Activated CD8-positive, alpha-beta T cell treated with anti-CD3 and anti-CD28 coated beads for 36 hours (primary cell): ENCODE measurements at regions not wholly inside any gene's neighbourhood (a gene's known extent, or its start where the extent isn't known, plus 50 kb on each side); places are given as distances from the start of the nearest gene placed in this dataset.

Source experiments
- ATAC-seq: fragments of 200-7000 bp; cut with Tn5 transposase; one replicate; pipeline ENCODE4 v1.10.0; 2021; ENCODE audit warnings: mild to moderate bottlenecking, moderate library complexity
- CTCF ChIA-PET: fragments of 350-600 bp; sonication (Branson Sonifier 250); formaldehyde crosslinking; loops from one replicate; lab custom pipeline; 2021; ENCODE audit warnings: antibody characterized with exemption; lab: Charles Lee
- POLR2A ChIA-PET: fragments of 350-600 bp; sonication (Branson Sonifier 250); formaldehyde crosslinking; loops from one replicate; lab custom pipeline; 2021; ENCODE audit warnings: antibody characterized with exemption; lab: Charles Lee
- DNase-seq: peaks from one replicate; pipeline ENCODE4 v3.0.0-alpha.2; 2020
- H3K27ac Mint-ChIP-seq: one replicate; pipeline ENCODE4 v1.8.0; 2021; ENCODE audit warnings: mild to moderate bottlenecking, mixed read lengths
- H3K27me3 Mint-ChIP-seq: one replicate; pipeline ENCODE4 v1.8.0; 2021; ENCODE audit warnings: mixed read lengths
- H3K36me3 Mint-ChIP-seq: one replicate; pipeline ENCODE4 v1.8.0; 2021; ENCODE audit warnings: low read depth, mixed read lengths
- H3K4me1 Mint-ChIP-seq: one replicate; pipeline ENCODE4 v1.8.0; 2021; ENCODE audit warnings: low read depth, mixed read lengths
- H3K4me3 Mint-ChIP-seq: one replicate; pipeline ENCODE4 v1.8.0; 2021; ENCODE audit warnings: mild to moderate bottlenecking, moderate library complexity, mixed read lengths
- H3K9me3 Mint-ChIP-seq: one replicate; pipeline ENCODE4 v1.8.0; 2021; ENCODE audit warnings: mixed read lengths
- CTCF ChIP-seq: fragments of 200-600 bp; IDR thresholded peaks from one replicate; pipeline ENCODE4 v1.8.0; 2022; ENCODE audit warnings: antibody characterized with exemption, mild to moderate bottlenecking
- intact Hi-C: fragments of 100-400 bp; cut with micrococcal nuclease; formaldehyde crosslinking; loops from one replicate; pipeline ENCODE4 v1.10.0; 2022

DNA sequence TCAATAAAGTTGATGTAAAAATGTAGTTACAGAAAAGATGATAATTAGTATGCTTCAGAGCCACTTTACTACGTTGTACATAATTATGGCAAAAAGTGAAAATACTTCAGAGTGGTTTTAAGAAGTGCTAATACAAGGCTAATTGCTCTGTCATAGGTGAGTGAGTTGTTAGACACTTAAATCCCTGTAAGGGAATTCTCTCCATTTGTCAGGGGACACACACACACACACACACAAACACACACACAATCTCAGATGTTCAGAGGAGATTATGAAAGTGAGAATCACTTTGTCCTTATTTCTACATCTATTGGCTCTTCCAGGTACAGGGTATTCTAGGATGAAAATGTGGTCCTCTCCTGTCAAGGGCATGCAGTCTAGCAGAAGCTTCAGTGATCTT, 208.3 kb upstream of the PELI2 start:
- CTCF ChIA-PET, result no interaction called here
- Mint-ChIP-seq H3K4me1 (no peaks in the 10 kb centered on the region), H3K27me3 (peaks cover 4% of the 10 kb centered on the region), H3K27ac (no peak overlapping the region), H3K36me3 (no peaks in the 10 kb centered on the region), H3K9me3 (no peaks in the 10 kb centered on the region), H3K4me3 (no peak overlapping the region)
- POLR2A ChIA-PET, result no interaction called here
- DNase-seq, result no peak
- intact Hi-C loops, result no loop called here
- no peak for TF ChIP-seq CTCF
- ATAC-seq, result no peak

DNA sequence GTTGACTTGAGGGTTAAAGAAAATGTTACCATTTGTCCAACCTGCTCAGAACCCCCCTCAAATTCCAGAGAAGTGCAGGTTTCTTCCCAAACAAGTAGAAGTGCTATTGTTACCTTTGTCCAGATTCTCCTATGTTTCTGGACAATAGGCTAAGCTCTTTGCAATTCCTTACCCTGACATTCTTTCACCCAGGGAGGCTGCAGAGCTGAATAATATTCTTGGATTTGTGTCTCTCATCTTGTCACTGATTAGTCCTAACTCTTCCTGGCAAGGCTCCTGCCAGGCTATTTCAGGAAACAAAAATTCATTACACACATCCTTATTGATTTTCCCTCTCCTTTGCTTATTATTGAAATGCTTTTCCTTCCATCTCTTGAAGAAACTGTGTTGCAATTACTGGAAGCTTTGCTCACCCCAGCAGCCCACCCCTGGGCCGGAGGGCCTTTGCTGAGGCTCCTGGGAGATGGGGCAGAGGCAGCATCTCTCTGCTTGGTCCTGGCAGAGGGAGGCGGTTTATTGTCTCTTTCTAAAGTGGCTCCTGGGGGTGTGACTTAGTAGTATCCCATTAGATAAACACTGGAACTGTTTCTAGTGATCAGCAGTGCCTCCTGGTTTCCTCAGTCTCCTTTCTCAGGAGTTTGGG, 207.5 kb upstream of the PELI2 start:
- peaks cover 6% of the 10 kb centered on the region for H3K27me3 Mint-ChIP-seq
- POLR2A ChIA-PET, result no interaction called here
- intact Hi-C loops, result no loop called here
- H3K27ac Mint-ChIP-seq, result no peak overlapping the region
- CTCF ChIA-PET, result no interaction called here
- no peak for TF ChIP-seq CTCF
- H3K9me3 Mint-ChIP-seq, result no peaks in the 10 kb centered on the region
- no peaks in the 10 kb centered on the region for H3K4me1 Mint-ChIP-seq
- no peaks in the 10 kb centered on the region for H3K36me3 Mint-ChIP-seq
- no peak for ATAC-seq
- DNase-seq, result no peak
- H3K4me3 Mint-ChIP-seq, result no peak overlapping the region

- H3K4me3 Mint-ChIP-seq, result no peak overlapping the region
- intact Hi-C loops, result no loop called here
- DNase-seq (no peak), ATAC-seq (no peak)
- H3K9me3 Mint-ChIP-seq, result peaks cover 4% of the 10 kb centered on the region
- CTCF ChIA-PET, result no interaction called here
- POLR2A ChIA-PET, result no interaction called here
- no peaks in the 10 kb centered on the region for H3K4me1 Mint-ChIP-seq
- peaks cover 13% of the 10 kb centered on the region for H3K27me3 Mint-ChIP-seq
- no peak overlapping the region for H3K27ac Mint-ChIP-seq
- H3K36me3 Mint-ChIP-seq, result no peaks in the 10 kb centered on the region
- no peak for TF ChIP-seq CTCF
Measured at GRCh38 chr14:55911776-55912175, 206.4 kb upstream of the PELI2 start.

DNA sequence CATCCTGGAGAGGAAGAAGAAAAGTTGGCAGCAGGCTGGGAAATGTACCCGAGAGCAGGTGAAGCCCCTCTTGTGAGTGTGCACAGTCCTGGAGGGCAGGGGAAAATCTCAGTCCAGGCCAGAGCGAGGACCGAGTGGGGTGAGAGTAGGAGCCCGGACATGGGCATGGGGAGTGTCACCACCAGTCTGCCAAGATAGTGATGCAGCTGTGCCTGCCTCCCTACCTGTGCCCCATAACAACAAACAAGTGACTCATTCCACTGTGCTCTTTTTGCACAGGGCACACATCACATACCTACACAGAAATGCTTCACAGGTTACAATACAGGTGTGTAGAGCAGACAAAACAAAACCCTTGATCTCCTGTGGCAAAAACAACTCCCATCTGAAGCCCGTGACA, 205.9 kb upstream of the PELI2 start:
- Mint-ChIP-seq H3K9me3 (peaks cover 4% of the 10 kb centered on the region), H3K4me1 (no peaks in the 10 kb centered on the region), H3K27me3 (peaks cover 16% of the 10 kb centered on the region), H3K27ac (no peak overlapping the region), H3K4me3 (no peak overlapping the region), H3K36me3 (no peaks in the 10 kb centered on the region)
- ATAC-seq (no peak), DNase-seq (no peak)
- ChIA-PET POLR2A (no interaction called here), CTCF (no interaction called here)
- intact Hi-C loops, result no loop called here
- TF ChIP-seq CTCF, result no peak

DNA sequence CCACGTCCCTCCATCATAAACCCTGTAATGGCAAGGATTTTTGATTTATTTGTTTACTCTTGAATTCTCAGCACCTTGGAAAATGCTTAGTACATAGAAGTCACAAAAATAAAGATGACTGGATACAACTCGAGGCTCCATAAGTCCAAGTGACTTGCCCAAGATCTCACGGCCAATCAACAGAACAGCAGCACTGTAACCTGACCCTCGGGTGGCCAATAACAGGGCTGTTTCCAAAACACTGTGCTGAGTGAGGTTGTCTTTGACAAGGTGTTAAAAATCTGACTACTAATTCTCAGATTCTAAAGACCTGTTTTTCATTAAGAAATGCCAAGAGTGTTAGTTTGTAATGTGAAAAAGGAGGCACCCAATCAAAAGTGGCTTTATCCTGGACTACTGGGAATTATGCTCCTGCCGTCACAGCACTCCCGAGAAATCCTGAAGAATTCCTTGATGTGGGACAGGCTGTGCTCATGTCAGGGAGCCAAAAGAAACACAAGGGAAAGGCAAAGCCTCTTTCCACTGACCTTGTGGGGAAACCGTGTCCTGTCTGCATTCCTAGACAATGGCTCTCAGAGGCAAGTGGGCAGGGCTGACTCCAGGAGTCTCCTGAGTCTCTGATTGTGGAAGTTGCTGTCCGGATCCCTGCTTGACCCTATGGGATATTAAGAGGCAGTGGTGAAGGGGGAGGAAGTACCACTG, 204.7 kb upstream of the PELI2 start:
- ATAC-seq (no peak), DNase-seq (no peak)
- H3K36me3 Mint-ChIP-seq, result no peaks in the 10 kb centered on the region
- H3K4me1 Mint-ChIP-seq, result no peaks in the 10 kb centered on the region
- POLR2A ChIA-PET, result no interaction called here
- H3K4me3 Mint-ChIP-seq, result no peak overlapping the region
- no peak for TF ChIP-seq CTCF
- CTCF ChIA-PET, result no interaction called here
- H3K9me3 Mint-ChIP-seq, result peaks cover 4% of the 10 kb centered on the region
- H3K27me3 Mint-ChIP-seq, result peaks cover 16% of the 10 kb centered on the region
- H3K27ac Mint-ChIP-seq, result no peak overlapping the region
- intact Hi-C loops, result no loop called here
